GM23338 (cell line): ENCODE measurements at regions not wholly inside any gene's neighbourhood (a gene's known extent, or its start where the extent isn't known, plus 50 kb on each side); places are given as distances from the start of the nearest gene placed in this dataset.

Experiments used
- ATAC-seq: fragments of 200-7000 bp; cut with Tn5 transposase; 3 replicates; pipeline ENCODE4 v1.9.1; 2020
- DNase-seq: peaks from one replicate; pipeline ENCODE4 v3.0.0-alpha.2; 2015; ENCODE audit warnings: low spot score
- H2AFZ ChIP-seq: fragments of 200-600 bp; sonication (generic); 2 replicates; pipeline ENCODE4 v1.8.0; 2016; ENCODE audit warnings: antibody characterized with exemption, mild to moderate bottlenecking, moderate library complexity
- H3F3A ChIP-seq: fragments of 200-600 bp; sonication (generic); replicated peaks from 2 replicates; pipeline ENCODE4 v1.8.0; 2017; ENCODE audit warnings: antibody characterized with exemption, mixed run types, low read depth
- H3K27ac ChIP-seq: fragments of 200-600 bp; sonication (generic); 2 replicates; pipeline ENCODE4 v1.6.1; 2016; ENCODE audit warnings: low read depth
- H3K27me3 ChIP-seq: fragments of 200-600 bp; sonication (generic); 2 replicates; pipeline ENCODE4 v1.8.0; 2016; ENCODE audit warnings: mild to moderate bottlenecking, mixed run types, moderate library complexity; ENCODE audit not compliant: insufficient read depth
- H3K36me3 ChIP-seq: fragments of 200-600 bp; sonication (generic); 2 replicates; pipeline ENCODE4 v1.8.0; 2016; ENCODE audit warnings: mild to moderate bottlenecking; ENCODE audit not compliant: insufficient read depth
- H3K4me1 ChIP-seq: fragments of 200-600 bp; sonication (generic); 2 replicates; pipeline ENCODE4 v1.8.0; 2016; ENCODE audit warnings: mild to moderate bottlenecking, moderate library complexity; ENCODE audit not compliant: insufficient read depth
- H3K4me2 ChIP-seq: fragments of 200-600 bp; sonication (generic); 2 replicates; pipeline ENCODE4 v1.7.1; 2017; ENCODE audit warnings: mixed run types
- H3K4me3 ChIP-seq: fragments of 200-600 bp; sonication (generic); 2 replicates; pipeline ENCODE4 v1.6.1; 2016; ENCODE audit warnings: mixed run types
- H3K79me2 ChIP-seq: fragments of 200-600 bp; sonication (generic); replicated peaks from 2 replicates; pipeline ENCODE4 v1.8.0; 2017; ENCODE audit warnings: mild to moderate bottlenecking; ENCODE audit not compliant: insufficient read depth
- H3K9me2 ChIP-seq: fragments of 200-600 bp; sonication (generic); 2 replicates; pipeline ENCODE4 v1.8.0; 2017; ENCODE audit not compliant: insufficient read depth
- H4K20me1 ChIP-seq: fragments of 200-600 bp; sonication (generic); replicated peaks from 2 replicates; pipeline ENCODE4 v1.8.0; 2017; ENCODE audit warnings: mild to moderate bottlenecking; ENCODE audit not compliant: insufficient read depth
- H3K27ac Mint-ChIP-seq: 2 replicates; pipeline ENCODE4 v1.8.0; 2020; ENCODE audit warnings: inconsistent platforms, mild to moderate bottlenecking, moderate library complexity, mixed read lengths
- H3K27me3 Mint-ChIP-seq: 3 replicates; pipeline ENCODE4 v1.8.0; 2022; ENCODE audit warnings: low read depth, mild to moderate bottlenecking, moderate library complexity, mixed read lengths, inconsistent platforms; ENCODE audit not compliant: insufficient read depth, poor library complexity
- H3K36me3 Mint-ChIP-seq: 3 replicates; pipeline ENCODE4 v1.8.0; 2021; ENCODE audit warnings: low read depth, mild to moderate bottlenecking, inconsistent platforms, moderate library complexity, mixed read lengths
- H3K4me1 Mint-ChIP-seq: 3 replicates; pipeline ENCODE4 v1.8.0; 2020; ENCODE audit warnings: mild to moderate bottlenecking, inconsistent platforms, mixed read lengths
- H3K4me3 Mint-ChIP-seq: 3 replicates; pipeline ENCODE4 v1.8.0; 2021; ENCODE audit warnings: moderate library complexity, mild to moderate bottlenecking, inconsistent platforms, mixed read lengths
- H3K9me3 Mint-ChIP-seq: 3 replicates; pipeline ENCODE4 v1.8.0; 2020; ENCODE audit warnings: moderate library complexity, mild to moderate bottlenecking, inconsistent platforms, mixed read lengths
- CREB1 ChIP-seq: fragments of 250-450 bp; sonication (Bioruptor Pico); IDR thresholded peaks from 2 replicates; pipeline ENCODE4 v1.5.0; 2020; ENCODE audit warnings: low read depth, mild to moderate bottlenecking, moderate library complexity
- EZH2 ChIP-seq: fragments of 200-600 bp; sonication (generic); IDR thresholded peaks from one replicate; pipeline ENCODE4 v1.8.0; 2017; ENCODE audit warnings: antibody characterized with exemption, mild to moderate bottlenecking, low read depth; ENCODE audit not compliant: unreplicated experiment
- NANOG ChIP-seq: IDR thresholded peaks from 2 replicates; pipeline ENCODE4 v1.6.1; 2016; ENCODE audit warnings: antibody characterized with exemption, borderline replicate concordance
- REST ChIP-seq: IDR thresholded peaks from one replicate; pipeline ENCODE4 v1.6.1; 2018; ENCODE audit warnings: antibody characterized with exemption; ENCODE audit not compliant: unreplicated experiment
- STAT1 ChIP-seq: IDR thresholded peaks from one replicate; pipeline ENCODE4 v1.6.1; 2016; ENCODE audit warnings: antibody characterized with exemption; ENCODE audit not compliant: unreplicated experiment
- ZNF114 ChIP-seq: fragments of 250-450 bp; sonication (Bioruptor Pico); IDR thresholded peaks from 2 replicates; pipeline ENCODE4 v1.5.0; 2020; ENCODE audit warnings: mild to moderate bottlenecking, moderate library complexity
- ZNF331 ChIP-seq: fragments of 250-450 bp; sonication (Bioruptor Pico); IDR thresholded peaks from 2 replicates; pipeline ENCODE4 v1.5.0; 2020; ENCODE audit warnings: low read depth, mild to moderate bottlenecking, moderate library complexity
- ZNF462 ChIP-seq: fragments of 250-450 bp; sonication (Bioruptor Pico); IDR thresholded peaks from 2 replicates; pipeline ENCODE4 v1.5.0; 2020; ENCODE audit warnings: mild to moderate bottlenecking, moderate library complexity

GRCh38 chr6:134795691-134796090, 154.2 kb downstream of the ALDH8A1 start:
- Histone ChIP-seq H3K4me1 (0 out of 2 replicates have a peak, but pooled peaks cover 4% of the 10 kb centered on the region), H3K27me3 (no peaks in the 10 kb centered on the region), H3F3A (no peaks in the 10 kb centered on the region), H3K4me3 (no peak overlapping the region), H3K4me2 (no peak overlapping the region), H3K27ac (no peak overlapping the region), H4K20me1 (no peaks in the 10 kb centered on the region), H2AFZ (peak overlapping the region; percentile 15; the same call in 1 of the 2 replicates), H3K79me2 (no peaks in the 10 kb centered on the region), H3K9me2 (no peaks in the 10 kb centered on the region), H3K36me3 (no peaks in the 10 kb centered on the region)
- TF ChIP-seq EZH2, result no peak
- no peak for TF ChIP-seq STAT1
- TF ChIP-seq NANOG, result no peak
- TF ChIP-seq ZNF114 (CRISPR knock-in tag), result no peak
- TF ChIP-seq CREB1 (CRISPR knock-in tag), result no peak
- TF ChIP-seq ZNF331 (CRISPR knock-in tag), result no peak
- peak; percentile 2 for DNase-seq
- Mint-ChIP-seq H3K27me3 (peaks cover 1% of the 10 kb centered on the region), H3K4me3 (no peak overlapping the region), H3K36me3 (peaks cover 8% of the 10 kb centered on the region; the same call in 2 of the 3 replicates), H3K4me1 (peaks cover 8% of the 10 kb centered on the region; the same call in 2 of the 3 replicates), H3K27ac (no peak overlapping the region), H3K9me3 (peaks cover 21% of the 10 kb centered on the region)
- no peak for ATAC-seq

GRCh38 chr6:134795001-134795400, 154.9 kb downstream of the ALDH8A1 start:
- Mint-ChIP-seq H3K27me3 (peaks cover 1% of the 10 kb centered on the region), H3K4me3 (no peak overlapping the region), H3K27ac (no peak overlapping the region), H3K36me3 (peaks cover 12% of the 10 kb centered on the region; the same call in 2 of the 3 replicates), H3K9me3 (peaks cover 27% of the 10 kb centered on the region), H3K4me1 (peaks cover 8% of the 10 kb centered on the region; the same call in 2 of the 3 replicates)
- no peak overlapping the region for H3K4me3 ChIP-seq
- 0 out of 2 replicates have a peak, but pooled peaks cover 4% of the 10 kb centered on the region for H3K4me1 ChIP-seq
- no peak for TF ChIP-seq REST
- TF ChIP-seq NANOG, result no peak
- no peak for TF ChIP-seq STAT1
- no peak for TF ChIP-seq ZNF331 (CRISPR knock-in tag)
- no peak for TF ChIP-seq ZNF462 (CRISPR knock-in tag)
- no peak for TF ChIP-seq CREB1 (CRISPR knock-in tag)
- TF ChIP-seq EZH2, result no peak
- no peaks in the 10 kb centered on the region for H4K20me1 ChIP-seq
- H3K27me3 ChIP-seq, result no peaks in the 10 kb centered on the region
- peak overlapping the region; percentile 15; the same call in 1 of the 2 replicates for H2AFZ ChIP-seq
- no peak for ATAC-seq
- DNase-seq, result peak; percentile 37
- H3K79me2 ChIP-seq, result no peaks in the 10 kb centered on the region
- no peaks in the 10 kb centered on the region for H3K9me2 ChIP-seq
- H3K27ac ChIP-seq, result no peak overlapping the region
- H3F3A ChIP-seq, result no peaks in the 10 kb centered on the region
- no peaks in the 10 kb centered on the region for H3K36me3 ChIP-seq
- no peak overlapping the region for H3K4me2 ChIP-seq
